HEK293T (cell line): ENCODE measurements at regions not wholly inside any gene's neighbourhood (a gene's known extent, or its start where the extent isn't known, plus 50 kb on each side); places are given as distances from the start of the nearest gene placed in this dataset.

ENCODE experiments used
- ARNT ChIP-seq: fragments of 450-650 bp; IDR thresholded peaks from 2 replicates; pipeline ENCODE4 v1.6.1; 2017; ENCODE audit warnings: mild to moderate bottlenecking
- NFRKB ChIP-seq: fragments of 450-650 bp; IDR thresholded peaks from 2 replicates; pipeline ENCODE4 v1.6.1; 2016; ENCODE audit warnings: mild to moderate bottlenecking, moderate library complexity
- TARDBP ChIP-seq: fragments of 450-650 bp; IDR thresholded peaks from 2 replicates; pipeline ENCODE4 v1.6.1; 2016

- TF ChIP-seq TARDBP (no peak), ARNT (no peak), NFRKB (no peak)
These were observed 84.9 kb downstream of the TMEM114 start for GRCh38 chr16:8505327-8505991.
